Duodenal mucosa (tissue), 2 donors: ENCODE measurements at regions not wholly inside any gene's neighbourhood (a gene's known extent, or its start where the extent isn't known, plus 50 kb on each side); places are given as distances from the start of the nearest gene placed in this dataset.

Experiments used
- H3K27ac ChIP-seq: one replicate; pipeline ENCODE4 v1.7.0; 2013; ENCODE audit warnings: low read depth, low read length
- H3K27me3 ChIP-seq, 2 donors: one replicate each; pipeline ENCODE4 v1.7.0; 2013; ENCODE audit warnings: low read length in 2 of 2, control low read depth in 1 of 2; ENCODE audit not compliant: insufficient read depth in 2 of 2, control insufficient read depth in 1 of 2
- H3K36me3 ChIP-seq, 2 donors: one replicate each; pipeline ENCODE4 v1.7.0; 2013; ENCODE audit warnings: low read length in 2 of 2, control low read depth in 1 of 2; ENCODE audit not compliant: insufficient read depth in 2 of 2, control insufficient read depth in 1 of 2
- H3K4me1 ChIP-seq, 2 donors: one replicate each; pipeline ENCODE4 v1.7.0; 2013; ENCODE audit warnings: low read length in 2 of 2, control low read depth in 1 of 2; ENCODE audit not compliant: insufficient read depth in 2 of 2, control insufficient read depth in 1 of 2
- H3K4me3 ChIP-seq, 2 donors: one replicate each; pipeline ENCODE4 v1.7.0; 2013; ENCODE audit warnings: low read length in 2 of 2, low read depth in 1 of 2
- H3K9ac ChIP-seq, 2 donors: one replicate each; pipeline ENCODE4 v1.7.0; 2013; ENCODE audit warnings: low read length in 2 of 2, low read depth in 1 of 2
- H3K9me3 ChIP-seq, 2 donors: one replicate each; pipeline ENCODE4 v1.7.0; 2013; ENCODE audit warnings: low read length in 2 of 2, control low read depth in 1 of 2; ENCODE audit not compliant: control insufficient read depth in 1 of 2

DNA sequence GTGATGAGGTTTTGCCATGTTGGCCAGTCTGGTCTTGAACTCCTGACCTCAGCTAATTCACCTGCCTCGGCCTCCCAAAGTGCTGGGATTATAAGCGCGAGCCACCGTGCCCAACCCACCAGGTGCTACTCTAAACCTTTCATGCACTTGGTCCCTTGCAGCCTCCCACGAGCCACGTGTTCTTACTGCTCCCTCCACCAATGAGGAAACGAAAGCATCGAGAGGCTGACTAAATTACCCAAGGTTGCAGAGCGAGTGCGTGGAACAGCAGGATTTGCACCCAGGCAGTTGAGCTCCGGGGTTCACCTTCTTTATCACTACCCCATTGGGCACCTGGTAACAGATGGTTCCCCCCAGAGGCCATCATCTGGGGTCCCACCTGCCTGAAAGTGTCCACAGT, 208.3 kb downstream of the LY86 start:
- no peak overlapping the region for H3K4me3 ChIP-seq
- no peaks in the 10 kb centered on the region for H3K27me3 ChIP-seq
- H3K4me1 ChIP-seq, result peaks cover 0 to 3% of the 10 kb centered on the region in 2 donors
- no peaks in the 10 kb centered on the region for H3K9me3 ChIP-seq
- no peaks in the 10 kb centered on the region for H3K36me3 ChIP-seq
- no peak overlapping the region for H3K27ac ChIP-seq
- H3K9ac ChIP-seq, result no peak overlapping the region

GRCh38 chr6:6798448-6798860, 209.9 kb downstream of the LY86 start:
- no peaks in the 10 kb centered on the region for H3K36me3 ChIP-seq
- H3K27me3 ChIP-seq, result no peaks in the 10 kb centered on the region
- no peak overlapping the region for H3K27ac ChIP-seq
- no peak overlapping the region for H3K4me3 ChIP-seq
- no peaks in the 10 kb centered on the region for H3K9me3 ChIP-seq
- H3K4me1 ChIP-seq, result peaks cover 3 to 4% of the 10 kb centered on the region in 2 donors
- H3K9ac ChIP-seq, result no peak overlapping the region

DNA sequence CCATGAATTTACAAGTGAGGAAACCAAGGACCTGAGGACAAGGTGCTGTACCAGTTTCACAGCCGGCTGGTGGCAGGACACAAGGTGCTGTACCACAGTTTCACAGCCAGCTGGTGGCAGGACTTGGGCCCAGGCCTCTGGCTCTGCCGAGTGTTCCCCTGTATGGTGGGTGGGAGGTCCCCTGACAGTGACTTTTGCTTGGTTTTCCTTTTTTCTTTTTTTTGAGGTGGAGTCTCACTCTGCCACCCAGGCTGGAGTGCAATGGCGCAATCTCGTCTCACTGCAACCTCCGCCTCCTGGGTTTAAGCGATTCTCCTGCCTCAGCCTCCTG, 212.4 kb downstream of the LY86 start:
- no peaks in the 10 kb centered on the region for H3K27me3 ChIP-seq
- no peak overlapping the region for H3K4me3 ChIP-seq
- H3K27ac ChIP-seq, result no peak overlapping the region
- no peaks in the 10 kb centered on the region for H3K9me3 ChIP-seq
- H3K9ac ChIP-seq, result no peak overlapping the region
- peaks cover 3 to 9% of the 10 kb centered on the region in 2 donors for H3K4me1 ChIP-seq
- H3K36me3 ChIP-seq, result no peaks in the 10 kb centered on the region

DNA sequence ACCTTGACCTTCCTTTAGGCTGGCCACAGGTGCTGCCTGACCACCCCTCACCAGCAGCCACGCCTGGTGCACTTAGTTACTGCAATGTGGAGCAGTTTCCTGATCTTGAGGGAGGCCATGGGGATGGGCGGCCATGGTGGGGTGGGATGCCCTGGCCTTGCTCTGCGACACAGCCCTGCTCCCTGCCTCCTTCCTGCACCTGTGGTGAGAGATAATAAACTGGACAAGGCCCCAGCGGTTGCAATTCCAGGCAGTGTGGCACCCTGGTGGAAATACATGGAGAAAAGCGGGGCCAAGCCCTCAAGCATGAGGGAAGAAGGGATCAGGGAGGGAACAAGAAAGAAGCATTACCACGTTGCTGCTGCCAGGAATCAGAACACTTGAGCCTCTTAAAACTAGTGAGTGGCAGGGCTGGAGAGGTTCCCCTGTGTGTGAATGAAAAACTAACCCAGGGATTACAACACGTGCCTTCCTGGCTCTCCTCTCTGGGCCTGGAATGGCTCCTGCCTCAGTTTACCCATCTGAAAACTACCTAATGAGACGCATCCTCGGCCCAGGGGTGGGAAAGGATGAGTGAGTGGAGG, 213.2 kb downstream of the LY86 start:
- Histone ChIP-seq H3K27ac (no peak overlapping the region), H3K4me3 (no peak overlapping the region), H3K4me1 (peaks cover 3 to 9% of the 10 kb centered on the region in 2 donors), H3K27me3 (no peaks in the 10 kb centered on the region), H3K9ac (no peak overlapping the region), H3K36me3 (no peaks in the 10 kb centered on the region), H3K9me3 (no peaks in the 10 kb centered on the region)

DNA sequence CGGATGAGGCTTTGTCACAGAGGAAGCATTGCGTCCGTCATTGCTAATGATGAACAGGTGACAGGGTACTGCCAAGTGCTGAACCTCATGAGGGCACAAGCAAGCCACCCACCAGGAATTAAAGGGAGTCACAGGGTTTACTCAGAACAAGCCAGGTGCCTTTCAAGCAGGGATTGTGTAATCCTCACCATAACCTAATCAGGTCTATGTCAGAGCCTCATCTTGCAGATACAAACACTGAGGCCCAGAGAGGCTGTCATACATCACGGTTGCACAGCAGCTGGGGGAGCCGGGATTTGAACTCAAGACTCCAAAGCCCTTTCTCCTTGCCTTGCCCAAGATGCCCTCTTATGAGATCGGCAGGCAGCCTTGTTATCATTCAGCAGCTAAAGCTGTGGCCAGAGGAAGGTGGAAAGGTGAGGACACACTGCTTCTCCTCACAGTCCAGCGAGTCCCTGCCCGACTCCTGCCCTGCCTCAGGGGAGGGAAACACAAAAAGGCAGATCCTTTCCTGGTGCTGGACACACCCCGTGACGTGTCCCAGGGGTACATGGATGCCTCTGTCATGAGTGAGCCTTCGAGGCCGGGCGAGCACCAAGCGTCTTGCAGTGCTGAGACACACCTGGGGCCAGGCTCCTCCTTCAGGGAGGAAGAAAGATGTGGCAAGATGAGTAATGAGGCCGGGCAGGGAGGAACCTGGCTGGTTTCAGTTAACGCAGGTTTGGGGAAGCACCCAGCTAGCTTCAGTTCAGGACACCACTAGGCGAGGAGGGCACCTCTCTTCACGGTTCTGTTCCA, 214.9 kb downstream of the LY86 start:
- no peaks in the 10 kb centered on the region for H3K9me3 ChIP-seq
- no peaks in the 10 kb centered on the region for H3K27me3 ChIP-seq
- H3K4me1 ChIP-seq, result peaks cover 3 to 9% of the 10 kb centered on the region in 2 donors
- H3K27ac ChIP-seq, result no peak overlapping the region
- no peak overlapping the region for H3K4me3 ChIP-seq
- no peaks in the 10 kb centered on the region for H3K36me3 ChIP-seq
- H3K9ac ChIP-seq, result no peak overlapping the region

DNA sequence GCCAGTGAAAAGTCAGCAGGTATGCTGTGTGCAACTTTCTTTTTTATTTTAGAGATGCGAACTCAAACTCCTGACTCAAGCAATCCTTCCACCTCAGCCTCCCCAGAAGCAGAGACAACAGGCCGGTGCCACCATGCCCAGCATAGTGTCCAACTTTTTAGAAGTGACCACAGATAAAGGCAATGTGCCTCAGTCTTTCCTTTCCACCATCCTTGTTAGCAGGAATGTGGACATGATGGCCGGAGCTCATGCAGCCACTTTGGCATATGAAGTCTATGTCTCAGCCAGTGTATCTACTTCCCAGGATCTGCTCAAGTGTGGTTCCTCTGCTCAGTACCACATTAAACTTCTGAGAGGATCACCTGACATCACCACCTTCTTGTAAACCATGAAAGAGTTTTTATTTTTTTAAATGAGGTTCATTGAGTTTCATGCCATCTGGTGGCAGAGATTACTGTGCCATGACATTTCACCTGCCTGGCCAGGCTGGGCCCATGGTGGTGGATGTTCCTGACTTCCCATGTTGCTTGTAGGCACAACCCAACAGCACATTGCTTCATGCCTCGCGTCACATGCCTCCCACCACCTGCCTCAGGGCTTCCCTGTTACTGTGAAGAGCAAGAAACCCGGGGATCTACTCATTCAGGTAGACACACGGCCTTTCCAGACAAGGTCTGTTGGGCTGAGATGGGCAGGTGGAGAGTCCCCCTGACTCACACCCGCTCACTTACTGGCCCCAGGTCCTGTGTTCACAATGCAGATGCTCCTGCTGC, 216.5 kb downstream of the LY86 start:
- no peaks in the 10 kb centered on the region for H3K36me3 ChIP-seq
- no peak overlapping the region for H3K9ac ChIP-seq
- peaks cover 2 to 9% of the 10 kb centered on the region in 2 donors for H3K4me1 ChIP-seq
- H3K27me3 ChIP-seq, result no peaks in the 10 kb centered on the region
- no peak overlapping the region for H3K4me3 ChIP-seq
- H3K27ac ChIP-seq, result no peak overlapping the region
- H3K9me3 ChIP-seq, result no peaks in the 10 kb centered on the region

DNA sequence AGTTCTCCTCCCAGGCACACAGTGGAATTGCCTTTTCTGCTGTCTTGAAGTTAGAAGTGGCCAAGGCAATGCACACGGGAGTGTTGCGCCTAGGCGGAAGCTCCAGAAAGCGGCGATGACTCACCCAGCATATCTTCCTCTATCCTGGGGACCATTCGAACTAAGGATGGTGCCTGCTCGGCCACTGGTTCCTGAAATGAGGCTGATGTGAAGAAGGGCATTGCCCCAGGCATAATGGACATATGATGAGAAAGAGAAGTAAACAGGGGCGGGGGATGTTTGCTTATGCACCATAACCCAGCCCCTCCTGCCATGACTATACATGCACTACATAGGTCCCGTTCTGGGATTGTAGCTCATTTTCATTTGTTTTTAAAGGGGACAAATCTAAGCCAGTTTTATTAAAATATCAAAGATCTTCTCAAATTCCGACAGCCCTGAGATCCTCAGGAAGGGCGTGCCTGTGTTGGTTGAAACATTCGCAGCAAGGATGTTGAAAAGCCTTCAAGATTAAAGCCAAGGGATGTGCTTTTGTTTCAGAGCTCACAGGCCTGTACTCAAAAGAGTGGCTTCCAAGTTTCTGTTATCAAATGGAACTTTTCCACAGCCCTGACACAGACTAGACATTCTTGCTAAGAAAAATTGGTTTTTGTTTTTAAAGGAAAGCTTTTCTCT, 218.5 kb downstream of the LY86 start:
- no peak overlapping the region for H3K27ac ChIP-seq
- H3K4me3 ChIP-seq, result no peak overlapping the region
- peaks cover 12 to 21% of the 10 kb centered on the region in 2 donors for H3K4me1 ChIP-seq
- H3K9me3 ChIP-seq, result no peaks in the 10 kb centered on the region
- H3K9ac ChIP-seq, result no peak overlapping the region
- no peaks in the 10 kb centered on the region for H3K27me3 ChIP-seq
- no peaks in the 10 kb centered on the region for H3K36me3 ChIP-seq

DNA sequence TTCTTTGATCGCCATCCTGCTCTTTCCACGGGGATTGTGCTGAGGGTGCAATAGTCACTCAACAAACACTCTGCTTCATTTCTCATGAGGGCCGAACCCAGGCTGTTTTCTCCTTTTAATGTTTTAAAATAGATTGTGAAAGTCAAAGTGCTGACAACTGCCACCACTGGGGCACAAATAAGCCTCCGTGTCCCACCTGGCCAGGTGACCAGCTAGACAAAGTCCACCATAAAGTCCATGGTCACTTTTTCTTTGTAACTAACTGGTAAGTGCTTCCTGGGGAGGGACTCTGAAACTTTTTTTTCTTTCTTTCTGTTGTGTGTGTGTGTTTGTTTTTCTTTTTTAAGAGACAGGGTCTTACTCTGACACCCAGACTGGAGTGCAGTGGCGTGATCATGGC, 219.8 kb downstream of the LY86 start:
- Histone ChIP-seq H3K9me3 (no peaks in the 10 kb centered on the region), H3K27ac (no peak overlapping the region), H3K27me3 (no peaks in the 10 kb centered on the region), H3K9ac (no peak overlapping the region), H3K4me3 (no peak overlapping the region), H3K36me3 (no peaks in the 10 kb centered on the region), H3K4me1 (peaks cover 19 to 20% of the 10 kb centered on the region in 2 donors)

GRCh38 chr6:6808915-6809314, 220.4 kb downstream of the LY86 start:
- Histone ChIP-seq H3K4me1 (peaks cover 14 to 19% of the 10 kb centered on the region in 2 donors), H3K36me3 (no peaks in the 10 kb centered on the region), H3K27ac (no peak overlapping the region), H3K27me3 (no peaks in the 10 kb centered on the region), H3K9me3 (no peaks in the 10 kb centered on the region), H3K9ac (no peak overlapping the region), H3K4me3 (no peak overlapping the region)

GRCh38 chr6:6810727-6811126, 222.2 kb downstream of the LY86 start:
- Histone ChIP-seq H3K9ac (peak overlapping the region; percentile 25 to 55), H3K4me3 (peak overlapping the region; percentile 61 to 70), H3K36me3 (no peaks in the 10 kb centered on the region), H3K9me3 (no peaks in the 10 kb centered on the region), H3K4me1 (peaks cover 13 to 19% of the 10 kb centered on the region in 2 donors), H3K27me3 (no peaks in the 10 kb centered on the region), H3K27ac (peak overlapping the region; percentile 52)
